NCI-H128 (cell line): ENCODE measurements at regions not wholly inside any gene's neighbourhood (a gene's known extent, or its start where the extent isn't known, plus 50 kb on each side); places are given as distances from the start of the nearest gene placed in this dataset.
"Not testable (repeated sequence)": the region's sequence is repeated elsewhere in the genome, so short reads cannot be mapped to it uniquely, and the experiment has no call there.

ENCODE experiments used
- DNase-seq: peaks from one replicate; lab custom pipeline; 2025; ENCODE audit not compliant: unreplicated experiment; lab: John Stamatoyannopoulos, UW

GRCh38 chr14:49159081-49159480 is 427.1 kb downstream of the RPS29 start:
- no peak for DNase-seq

- no peak for DNase-seq
Measured at GRCh38 chr14:49139593-49139992, 446.6 kb downstream of the RPS29 start.

- DNase-seq: no peak
Measured at GRCh38 chr14:49134940-49135339, 451.2 kb downstream of the RPS29 start.

GRCh38 chr14:49121246-49121645 is 464.9 kb downstream of the RPS29 start:
- no peak for DNase-seq

- DNase-seq: no peak
Measured at GRCh38 chr14:49114161-49114893, 471.9 kb downstream of the RPS29 start.

GRCh38 chr14:49106741-49107667 is 479.2 kb downstream of the RPS29 start:
- no peak for DNase-seq

- no peak for DNase-seq
Measured at GRCh38 chr14:49105956-49106355, 480.2 kb downstream of the RPS29 start.

GRCh38 chr14:49105512-49105911 is 480.7 kb downstream of the RPS29 start:
- DNase-seq: no peak

- no peak for DNase-seq
Measured at GRCh38 chr14:49092345-49092744, 493.8 kb downstream of the RPS29 start.

GRCh38 chr14:49089107-49089506 is 497.1 kb downstream of the RPS29 start:
- no peak for DNase-seq

GRCh38 chr14:49073292-49073691 is 512.9 kb downstream of the RPS29 start:
- DNase-seq: not testable (repeated sequence)

GRCh38 chr14:49058511-49058910 is 527.7 kb downstream of the RPS29 start:
- no peak for DNase-seq

GRCh38 chr14:49057838-49058510 is 528.2 kb downstream of the RPS29 start:
- no peak for DNase-seq

GRCh38 chr14:49056021-49056420 is 530.2 kb downstream of the RPS29 start:
- DNase-seq: no peak

GRCh38 chr14:49052521-49052920 is 533.7 kb downstream of the RPS29 start:
- no peak for DNase-seq

- DNase-seq: no peak
Measured at GRCh38 chr14:49051328-49052060, 534.7 kb downstream of the RPS29 start.

GRCh38 chr14:49050822-49051221 is 535.4 kb downstream of the RPS29 start:
- no peak for DNase-seq

- DNase-seq: no peak
Measured at GRCh38 chr14:49049711-49050110, 536.5 kb downstream of the RPS29 start.

GRCh38 chr14:49044981-49045380 is 541.2 kb downstream of the RPS29 start:
- DNase-seq: no peak

GRCh38 chr14:49036984-49037516 is 549.1 kb downstream of the RPS29 start:
- DNase-seq: no peak

- DNase-seq: no peak
Measured at GRCh38 chr14:49036266-49036665, 549.9 kb downstream of the RPS29 start.
